DOHH2 (cell line): ENCODE measurements at regions not wholly inside any gene's neighbourhood (a gene's known extent, or its start where the extent isn't known, plus 50 kb on each side); places are given as distances from the start of the nearest gene placed in this dataset.

Experiments used
- H3F3A ChIP-seq: fragments of 200-600 bp; sonication (generic), shearing (Covaris generic); 2 replicates; pipeline ENCODE4 v1.6.0; 2016; ENCODE audit warnings: antibody characterized with exemption, mild to moderate bottlenecking; ENCODE audit not compliant: control insufficient read depth, insufficient read depth
- H3K27ac ChIP-seq: fragments of 200-600 bp; sonication (generic); 2 replicates; pipeline ENCODE4 v1.5.1; 2014; ENCODE audit warnings: low read depth, mild to moderate bottlenecking, low read length, moderate library complexity
- H3K27me3 ChIP-seq: fragments of 200-600 bp; sonication (generic); 2 replicates; pipeline ENCODE4 v1.6.1; 2014; ENCODE audit warnings: mild to moderate bottlenecking, low read length, mixed read lengths; ENCODE audit not compliant: control insufficient read depth
- H3K36me3 ChIP-seq: fragments of 200-600 bp; sonication (generic); 2 replicates; pipeline ENCODE4 v1.6.1; 2014; ENCODE audit warnings: mild to moderate bottlenecking, low read length, moderate library complexity, mixed read lengths; ENCODE audit not compliant: control insufficient read depth
- H3K4me1 ChIP-seq: fragments of 200-600 bp; sonication (generic); 2 replicates; pipeline ENCODE4 v1.6.1; 2014; ENCODE audit warnings: mild to moderate bottlenecking, low read length, mixed read lengths; ENCODE audit not compliant: control insufficient read depth
- H3K4me2 ChIP-seq: fragments of 200-600 bp; sonication (generic); 2 replicates; pipeline ENCODE4 v1.6.0; 2014; ENCODE audit warnings: mild to moderate bottlenecking, low read length, moderate library complexity
- H3K4me3 ChIP-seq: fragments of 200-600 bp; sonication (generic); 2 replicates; pipeline ENCODE4 v1.5.1; 2014; ENCODE audit warnings: mild to moderate bottlenecking, low read length, mixed read lengths
- H3K79me2 ChIP-seq: fragments of 200-600 bp; sonication (generic); 2 replicates; pipeline ENCODE4 v1.6.1; 2014; ENCODE audit warnings: mild to moderate bottlenecking, low read length, mixed read lengths; ENCODE audit not compliant: control insufficient read depth
- H3K9me2 ChIP-seq: fragments of 200-600 bp; sonication (generic); replicated peaks from 2 replicates; pipeline ENCODE4 v1.6.1; 2014; ENCODE audit warnings: mild to moderate bottlenecking, low read length, mixed read lengths; ENCODE audit not compliant: control insufficient read depth
- H3K9me3 ChIP-seq: fragments of 200-600 bp; sonication (generic); 2 replicates; pipeline ENCODE4 v1.6.1; 2014; ENCODE audit warnings: antibody characterized with exemption, low read length, mixed read lengths; ENCODE audit not compliant: control insufficient read depth, insufficient read depth
- H4K20me1 ChIP-seq: fragments of 200-600 bp; sonication (generic); 2 replicates; pipeline ENCODE4 v1.6.0; 2014; ENCODE audit warnings: low read depth, mild to moderate bottlenecking, antibody characterized with exemption, low read length, moderate library complexity; ENCODE audit not compliant: control insufficient read depth, insufficient read depth
- EZH2phosphoT487 ChIP-seq: fragments of 200-600 bp; sonication (generic); IDR thresholded peaks from 2 replicates; pipeline ENCODE4 v1.6.1; 2017; ENCODE audit warnings: borderline replicate concordance, mild to moderate bottlenecking, antibody characterized with exemption, low read length, moderate library complexity, mixed read lengths
- TF ChIP-seq, protein P1 (sequence below): fragments of 200-600 bp; sonication (generic); IDR thresholded peaks from one replicate; pipeline ENCODE4 v1.5.1; 2014; ENCODE audit warnings: antibody characterized with exemption, mild to moderate bottlenecking, low read depth, low read length; ENCODE audit not compliant: poor library complexity, severe bottlenecking

DNA sequence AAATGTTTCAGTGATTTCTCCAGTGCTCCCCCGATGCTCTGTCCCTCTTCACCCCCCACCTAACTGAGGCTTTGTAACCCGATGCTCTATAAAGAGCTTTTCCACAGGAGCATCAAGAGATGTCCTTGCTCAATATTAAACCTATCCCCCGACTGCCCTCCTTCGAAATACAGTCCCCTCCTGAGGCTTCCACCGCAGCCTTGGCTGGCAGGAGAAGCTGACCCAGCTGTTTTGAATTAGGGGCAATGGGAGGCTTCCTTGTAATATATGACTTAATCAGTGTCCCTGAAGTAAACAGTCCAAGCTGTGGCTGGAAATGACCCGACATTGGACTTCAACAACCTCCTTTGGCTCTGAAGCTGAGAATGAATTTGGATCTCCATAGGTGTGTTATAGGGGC is 62.4 kb downstream of the TMEM30B start:
- Histone ChIP-seq H3K79me2 (no peaks in the 10 kb centered on the region), H3K4me1 (no peaks in the 10 kb centered on the region), H4K20me1 (no peaks in the 10 kb centered on the region), H3K9me3 (no peaks in the 10 kb centered on the region), H3K36me3 (no peaks in the 10 kb centered on the region), H3K27ac (no peak overlapping the region), H3K27me3 (peaks cover 28% of the 10 kb centered on the region), H3K9me2 (no peaks in the 10 kb centered on the region), H3F3A (no peaks in the 10 kb centered on the region), H3K4me2 (no peak overlapping the region), H3K4me3 (no peak overlapping the region)
- TF ChIP-seq, protein P1, sequence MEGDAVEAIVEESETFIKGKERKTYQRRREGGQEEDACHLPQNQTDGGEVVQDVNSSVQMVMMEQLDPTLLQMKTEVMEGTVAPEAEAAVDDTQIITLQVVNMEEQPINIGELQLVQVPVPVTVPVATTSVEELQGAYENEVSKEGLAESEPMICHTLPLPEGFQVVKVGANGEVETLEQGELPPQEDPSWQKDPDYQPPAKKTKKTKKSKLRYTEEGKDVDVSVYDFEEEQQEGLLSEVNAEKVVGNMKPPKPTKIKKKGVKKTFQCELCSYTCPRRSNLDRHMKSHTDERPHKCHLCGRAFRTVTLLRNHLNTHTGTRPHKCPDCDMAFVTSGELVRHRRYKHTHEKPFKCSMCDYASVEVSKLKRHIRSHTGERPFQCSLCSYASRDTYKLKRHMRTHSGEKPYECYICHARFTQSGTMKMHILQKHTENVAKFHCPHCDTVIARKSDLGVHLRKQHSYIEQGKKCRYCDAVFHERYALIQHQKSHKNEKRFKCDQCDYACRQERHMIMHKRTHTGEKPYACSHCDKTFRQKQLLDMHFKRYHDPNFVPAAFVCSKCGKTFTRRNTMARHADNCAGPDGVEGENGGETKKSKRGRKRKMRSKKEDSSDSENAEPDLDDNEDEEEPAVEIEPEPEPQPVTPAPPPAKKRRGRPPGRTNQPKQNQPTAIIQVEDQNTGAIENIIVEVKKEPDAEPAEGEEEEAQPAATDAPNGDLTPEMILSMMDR, result no peak
- TF ChIP-seq EZH2phosphoT487, result peak; percentile 77

DNA sequence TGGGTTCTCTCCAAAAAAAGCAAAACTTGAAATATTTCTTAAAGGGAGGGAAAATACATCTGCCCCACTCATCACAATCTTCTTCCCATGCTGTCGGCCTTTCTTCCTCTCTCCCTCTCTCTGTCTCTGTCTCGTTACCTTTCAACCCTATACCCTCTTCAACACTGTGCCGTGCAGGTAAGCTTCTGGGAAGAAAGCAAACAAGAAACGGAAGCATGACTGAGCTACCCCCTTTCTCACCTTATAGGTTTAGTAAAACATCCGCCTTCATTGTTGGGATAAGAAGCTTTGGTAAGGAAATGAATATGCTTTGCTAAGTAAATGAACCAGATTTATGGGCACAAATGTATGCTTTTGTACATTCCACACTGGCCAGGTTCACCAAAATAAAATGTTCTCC is 63.0 kb downstream of the TMEM30B start:
- no peaks in the 10 kb centered on the region for H3F3A ChIP-seq
- TF ChIP-seq, protein P1, result no peak
- no peak overlapping the region for H3K4me2 ChIP-seq
- no peaks in the 10 kb centered on the region for H3K36me3 ChIP-seq
- no peaks in the 10 kb centered on the region for H3K9me3 ChIP-seq
- no peaks in the 10 kb centered on the region for H4K20me1 ChIP-seq
- H3K4me1 ChIP-seq, result no peaks in the 10 kb centered on the region
- peaks cover 26% of the 10 kb centered on the region for H3K27me3 ChIP-seq
- H3K79me2 ChIP-seq, result no peaks in the 10 kb centered on the region
- no peak overlapping the region for H3K27ac ChIP-seq
- no peaks in the 10 kb centered on the region for H3K9me2 ChIP-seq
- no peak overlapping the region for H3K4me3 ChIP-seq

DNA sequence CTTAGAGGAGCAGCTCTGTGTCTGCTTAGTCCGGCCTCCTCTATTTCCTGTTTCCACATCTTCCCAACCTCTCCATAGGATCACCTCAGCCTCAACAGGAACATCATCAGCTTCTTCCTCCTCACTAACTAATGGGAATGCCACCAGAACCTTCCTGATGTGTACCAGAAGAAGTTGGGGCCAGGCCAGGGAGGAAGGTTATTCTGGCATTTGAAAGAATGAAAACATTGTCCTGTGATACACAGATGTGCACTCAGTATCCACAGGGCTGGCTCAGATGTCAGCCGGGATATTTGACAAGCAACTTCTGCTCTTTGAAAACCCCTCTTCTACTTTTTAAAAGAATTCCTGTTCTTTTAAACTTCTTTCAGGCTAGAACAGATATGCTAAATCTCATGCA is 63.6 kb downstream of the TMEM30B start:
- Histone ChIP-seq H3K4me2 (no peak overlapping the region), H3K27me3 (peaks cover 26% of the 10 kb centered on the region), H3F3A (no peaks in the 10 kb centered on the region), H3K4me1 (no peaks in the 10 kb centered on the region), H3K27ac (no peak overlapping the region), H3K9me2 (no peaks in the 10 kb centered on the region), H3K9me3 (no peaks in the 10 kb centered on the region), H3K4me3 (no peak overlapping the region), H3K79me2 (no peaks in the 10 kb centered on the region), H4K20me1 (no peaks in the 10 kb centered on the region), H3K36me3 (no peaks in the 10 kb centered on the region)
- TF ChIP-seq, protein P1, result no peak
- TF ChIP-seq EZH2phosphoT487, result no peak
